ENCODE measurements at regions not wholly inside any gene's neighbourhood (a gene's known extent, or its start where the extent isn't known, plus 50 kb on each side); places are given as distances from the start of the nearest gene placed in this dataset.

GRCh38 chr9:19732441-19732951 lies 56.3 kb downstream of the SLC24A2 start:
- no peak for DNase-seq

DNA sequence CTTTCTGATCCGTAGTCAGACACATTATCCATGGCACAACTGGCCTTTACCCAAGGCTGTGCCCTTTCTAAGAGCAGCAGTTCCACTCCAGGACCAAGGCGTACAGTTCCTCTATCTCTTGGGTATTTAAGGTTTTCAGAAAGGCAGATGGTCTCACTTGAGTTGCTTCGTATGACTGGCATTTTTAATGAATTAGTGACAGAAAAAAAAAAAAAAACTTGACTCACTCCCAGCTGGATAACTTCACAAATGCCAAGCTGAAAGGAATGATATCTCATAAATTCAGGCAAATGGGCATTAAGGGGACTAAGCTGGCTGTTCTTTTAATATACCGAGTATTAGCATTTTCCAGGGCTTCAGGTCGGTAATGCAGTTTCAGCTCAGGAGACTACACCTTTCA lies 60.7 kb downstream of the SLC24A2 start:
- DNase-seq, result no peak

DNA sequence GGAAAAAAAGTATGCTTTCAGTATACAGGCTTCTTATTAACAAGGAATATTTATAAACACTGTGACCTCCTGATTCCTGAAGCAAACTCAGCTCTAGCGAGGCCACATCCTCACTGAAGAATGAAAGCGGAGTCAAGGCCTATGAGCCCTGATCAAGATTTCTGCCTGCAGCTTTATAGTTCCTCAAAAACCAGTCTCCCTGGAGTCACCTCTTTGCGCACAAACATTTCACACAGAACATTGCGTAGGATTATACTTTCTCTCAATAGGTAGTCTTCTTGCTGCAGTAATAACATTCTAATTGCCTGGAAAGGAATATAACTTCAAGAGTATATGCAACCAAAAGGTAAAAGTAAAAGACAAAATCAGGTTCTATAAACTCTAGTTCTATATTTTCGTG lies 62.9 kb downstream of the SLC24A2 start:
- DNase-seq, result no peak

DNA sequence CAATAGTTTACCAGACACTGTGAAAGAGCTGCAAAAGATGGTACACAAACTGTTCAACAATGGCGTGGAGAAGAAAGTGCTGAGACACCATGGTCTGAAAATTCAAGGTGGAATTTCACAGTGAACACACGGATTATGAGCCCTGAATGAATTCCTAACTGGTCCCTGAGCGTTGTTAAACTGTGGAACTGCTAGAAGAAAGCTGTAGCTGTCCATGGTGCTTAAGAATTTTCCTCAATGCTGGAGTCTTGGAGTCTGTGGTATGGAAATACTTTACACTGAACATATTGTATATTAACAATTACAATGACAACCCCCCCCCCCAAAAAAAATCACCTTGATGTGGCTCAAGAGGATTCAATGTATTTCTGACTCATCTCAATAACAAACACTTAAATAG lies 68.5 kb downstream of the SLC24A2 start:
- DNase-seq, result peak; percentile 4

- no peak for DNase-seq
Observed at GRCh38 chr9:19703702-19704101, 85.1 kb downstream of the SLC24A2 start.

GRCh38 chr9:19701991-19702390 lies 86.8 kb downstream of the SLC24A2 start:
- no peak for DNase-seq

GRCh38 chr9:19701274-19701673 lies 87.6 kb downstream of the SLC24A2 start:
- DNase-seq, result no peak

GRCh38 chr9:19700699-19701098 lies 88.1 kb downstream of the SLC24A2 start:
- no peak for DNase-seq

DNA sequence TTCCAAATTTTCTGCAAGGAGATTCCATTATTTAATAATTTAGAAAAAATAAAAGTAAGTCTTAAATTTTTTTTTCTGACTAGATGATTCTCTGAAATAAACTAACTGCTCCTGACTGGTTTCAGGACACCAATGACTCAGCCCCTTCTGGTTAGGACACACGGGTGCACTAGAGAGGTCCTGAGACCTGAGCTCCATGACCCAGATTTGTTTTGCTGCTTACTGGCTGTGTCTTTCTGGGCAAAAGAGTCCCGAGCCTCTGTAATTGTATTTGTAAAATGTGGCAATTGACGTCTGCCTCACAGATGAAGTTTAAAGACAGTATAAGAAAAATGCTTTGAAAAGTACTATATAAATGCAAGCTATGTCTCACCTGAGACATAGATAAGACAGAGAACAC lies 89.1 kb downstream of the SLC24A2 start:
- DNase-seq, result no peak

DNA sequence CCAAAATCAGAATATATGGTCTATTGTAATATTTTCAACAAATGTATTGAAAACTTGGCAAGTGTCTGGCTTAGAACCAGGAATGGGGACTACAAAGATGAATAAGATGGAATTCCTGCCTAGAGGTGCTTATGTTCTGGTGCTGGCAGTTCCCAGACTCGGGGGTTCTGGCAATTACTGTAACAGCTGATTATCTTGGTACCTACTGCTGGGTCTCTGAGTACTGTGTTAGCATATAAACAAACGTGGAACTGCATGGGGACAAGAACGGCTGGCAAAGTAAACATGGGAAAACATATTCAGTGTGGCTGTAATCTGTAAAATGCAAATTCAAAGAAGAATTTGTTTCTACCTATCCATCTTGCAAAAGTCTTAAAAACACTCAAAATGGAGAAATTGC lies 89.9 kb downstream of the SLC24A2 start:
- DNase-seq, result no peak

GRCh38 chr9:19694601-19695000 lies 94.2 kb downstream of the SLC24A2 start:
- DNase-seq, result no peak

GRCh38 chr9:19690128-19690527 lies 98.7 kb downstream of the SLC24A2 start:
- no peak for DNase-seq

DNA sequence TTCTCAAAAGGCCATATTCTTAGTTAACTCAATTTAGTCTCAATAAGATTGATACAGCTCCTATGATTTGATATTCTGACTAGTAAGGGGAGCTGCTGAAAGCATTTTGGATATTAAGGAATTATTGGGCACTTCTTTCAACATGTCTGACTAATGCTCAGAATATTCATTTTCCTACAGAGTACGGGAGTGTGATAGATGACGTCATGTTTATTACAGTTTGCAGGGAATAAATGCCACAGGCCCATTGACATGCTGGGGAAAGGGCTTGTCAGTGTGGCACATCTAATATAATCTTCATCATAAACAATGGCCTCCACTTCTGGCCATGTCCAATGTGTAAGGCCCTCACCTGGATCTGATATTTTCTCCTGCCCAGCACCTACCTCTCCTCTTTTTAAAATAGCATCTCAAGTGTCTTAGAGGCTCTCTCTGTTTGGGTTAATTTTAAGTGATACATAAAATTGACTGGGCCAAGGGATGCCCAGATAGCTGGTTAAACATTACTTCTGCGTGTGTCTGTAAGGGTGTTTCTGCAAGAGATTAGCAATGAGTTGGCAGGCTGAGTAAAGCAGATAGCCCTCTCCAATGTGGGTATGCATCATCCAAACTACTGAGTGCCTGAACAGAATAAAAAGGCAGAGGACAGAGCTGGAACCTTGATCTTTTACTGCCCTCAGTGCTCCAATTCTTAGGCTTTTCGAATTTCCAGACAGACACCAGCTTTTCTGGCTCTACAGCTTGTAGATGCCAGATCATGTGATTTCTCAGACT lies 99.3 kb downstream of the SLC24A2 start:
- no peak for DNase-seq

- no peak for DNase-seq
Observed at GRCh38 chr9:19683715-19684114, 105.1 kb downstream of the SLC24A2 start.

DNA sequence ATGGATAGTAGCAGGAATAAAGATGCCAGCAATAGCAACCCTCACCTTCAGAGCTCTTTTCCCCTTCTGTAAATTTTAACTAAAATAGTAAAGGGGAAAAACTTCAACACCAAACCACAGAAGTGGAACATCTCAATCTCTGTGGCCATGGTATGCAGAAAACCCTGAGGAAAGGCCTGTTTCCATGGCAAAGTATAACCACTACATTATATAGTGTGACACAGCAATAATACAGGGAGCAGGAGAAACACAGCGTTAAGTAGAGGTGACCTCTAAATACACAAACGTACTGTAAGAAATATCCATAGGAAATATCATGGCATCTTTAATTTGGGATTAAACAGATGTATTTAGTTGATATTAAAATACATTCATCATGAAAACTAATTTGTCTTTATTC lies 106.4 kb downstream of the SLC24A2 start:
- DNase-seq, result no peak

DNA sequence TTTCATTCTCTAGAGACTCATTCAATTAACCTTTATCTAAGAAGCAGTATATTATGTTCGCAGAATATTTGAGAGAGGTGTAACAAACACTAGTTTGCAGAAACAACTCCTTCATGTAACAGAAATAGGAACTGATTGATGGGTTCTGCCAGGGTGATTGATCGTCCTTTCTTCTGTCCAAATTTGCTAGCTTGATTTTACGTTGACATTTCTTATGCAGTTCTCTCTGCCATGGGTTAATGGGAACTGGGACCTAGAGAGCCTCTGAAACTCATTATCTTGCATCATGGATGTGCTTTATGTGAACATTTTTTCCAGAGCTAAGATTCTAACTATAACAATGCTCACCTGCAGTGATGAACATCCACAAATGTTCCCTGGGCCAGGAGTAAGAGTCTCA lies 107.0 kb downstream of the SLC24A2 start:
- DNase-seq, result no peak

GRCh38 chr9:19677924-19678323 lies 110.9 kb downstream of the SLC24A2 start:
- no peak for DNase-seq

DNA sequence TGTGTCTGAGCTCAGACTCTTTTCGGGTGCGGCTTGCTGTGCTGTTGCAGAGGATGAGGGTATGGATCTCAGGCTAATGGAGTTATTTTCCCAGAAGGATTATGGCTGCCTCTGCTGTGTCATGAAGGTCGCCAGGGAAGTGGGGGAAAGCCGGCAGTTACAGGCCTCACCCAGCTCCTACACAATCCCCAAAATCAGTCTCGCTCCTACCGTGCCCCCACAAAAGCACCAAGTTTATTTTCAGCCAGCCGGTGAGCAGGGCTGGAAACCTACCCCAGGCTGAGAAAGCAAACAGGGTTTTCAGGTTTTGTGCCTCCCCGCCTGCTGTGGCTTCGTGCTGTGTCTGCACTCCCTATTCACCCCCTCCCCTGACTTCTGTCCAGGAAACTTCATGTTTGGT lies 113.3 kb downstream of the SLC24A2 start:
- DNase-seq, result no peak

- DNase-seq, result no peak
Observed at GRCh38 chr9:19666575-19666974, 122.3 kb downstream of the SLC24A2 start.

GRCh38 chr9:19665146-19665863 lies 123.5 kb downstream of the SLC24A2 start:
- no peak for DNase-seq

GRCh38 chr9:19663570-19663969 lies 125.3 kb downstream of the SLC24A2 start:
- DNase-seq, result no peak

DNA sequence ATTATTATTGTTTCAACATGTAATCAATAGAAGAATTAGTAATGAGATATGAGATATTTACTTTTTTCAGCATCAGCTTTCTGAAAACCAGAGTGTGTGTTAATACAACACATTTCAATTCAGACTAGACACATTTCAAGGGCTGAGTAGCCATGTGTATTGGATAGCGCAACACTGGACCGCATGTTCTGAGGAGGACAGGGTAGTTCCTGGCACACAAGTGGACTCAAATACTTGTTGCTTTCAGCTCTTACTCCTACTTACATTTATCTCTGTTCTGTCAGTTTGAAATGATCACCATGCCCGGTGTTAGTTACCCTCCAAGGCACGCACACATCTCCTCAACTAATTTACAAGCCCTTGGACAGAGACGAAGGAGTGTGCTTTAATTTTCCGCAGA lies 126.6 kb downstream of the SLC24A2 start:
- DNase-seq, result no peak

DNA sequence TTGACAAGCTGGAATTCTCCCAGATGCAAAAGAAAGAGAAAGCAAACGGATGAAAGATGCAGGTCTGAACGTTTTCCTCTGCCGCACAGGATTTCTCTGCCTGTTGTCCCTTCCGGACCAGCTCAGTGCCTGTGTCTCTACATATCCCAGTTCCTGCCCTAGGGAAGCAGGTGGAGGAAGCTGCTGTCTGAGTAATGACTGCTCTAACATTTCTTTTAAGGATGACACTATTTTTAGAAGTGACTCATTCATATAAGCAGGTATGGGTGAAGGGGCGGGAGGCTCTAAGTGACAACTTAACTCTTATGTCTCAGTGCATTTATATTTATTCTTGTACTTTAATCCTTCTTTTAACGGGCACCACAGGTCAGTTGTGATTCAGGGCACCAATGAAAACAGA lies 128.8 kb downstream of the SLC24A2 start:
- DNase-seq, result no peak

GRCh38 chr9:19656704-19657103 lies 132.1 kb downstream of the SLC24A2 start:
- DNase-seq, result no peak
